Panc1 (cell line): ENCODE measurements at regions not wholly inside any gene's neighbourhood (a gene's known extent, or its start where the extent isn't known, plus 50 kb on each side); places are given as distances from the start of the nearest gene placed in this dataset.

Source experiments
- CTCF ChIP-seq: fragments of 450-650 bp; IDR thresholded peaks from 2 replicates; pipeline ENCODE4 v1.5.1; 2017; ENCODE audit warnings: mild to moderate bottlenecking
- POLR2AphosphoS5 ChIP-seq: IDR thresholded peaks from 2 replicates; pipeline ENCODE4 v1.6.1; 2012; ENCODE audit warnings: mild to moderate bottlenecking, low read depth, low read length, moderate library complexity

- TF ChIP-seq POLR2AphosphoS5, result no peak
- no peak for TF ChIP-seq CTCF
These were observed 374.5 kb downstream of the TEX13C start for GRCh38 chrX:125694171-125694570.
